GM18511 (cell line): ENCODE measurements at regions not wholly inside any gene's neighbourhood (a gene's known extent, or its start where the extent isn't known, plus 50 kb on each side); places are given as distances from the start of the nearest gene placed in this dataset.

Experiments used
- ATAC-seq: cut with Tn5 transposase; IDR thresholded peaks from one replicate; pipeline ENCODE4 v1.9.1; 2021; ENCODE audit warnings: mild to moderate bottlenecking, moderate library complexity; ENCODE audit not compliant: unreplicated experiment

DNA sequence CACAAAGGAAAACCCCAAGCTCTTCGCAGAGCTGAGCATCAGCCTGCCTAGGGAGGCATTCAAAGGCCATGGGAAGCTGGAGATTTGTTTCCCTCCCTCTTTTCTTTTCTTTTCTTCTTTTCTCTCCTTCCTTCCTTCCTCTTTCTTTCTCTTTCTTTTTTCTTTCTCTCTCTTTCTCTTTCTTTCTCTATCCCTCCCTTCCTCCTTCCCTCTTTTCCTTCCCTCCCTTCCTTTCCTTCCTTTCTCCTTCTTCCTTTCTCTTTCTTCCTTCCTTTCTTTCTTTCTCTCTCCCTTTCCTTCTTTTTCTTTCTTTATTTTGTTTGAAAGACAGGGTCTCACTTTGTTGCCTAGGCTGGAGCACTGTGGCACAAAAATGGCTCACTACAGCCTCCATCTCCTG, 168.4 kb upstream of the ARL4C start:
- no peak for ATAC-seq

DNA sequence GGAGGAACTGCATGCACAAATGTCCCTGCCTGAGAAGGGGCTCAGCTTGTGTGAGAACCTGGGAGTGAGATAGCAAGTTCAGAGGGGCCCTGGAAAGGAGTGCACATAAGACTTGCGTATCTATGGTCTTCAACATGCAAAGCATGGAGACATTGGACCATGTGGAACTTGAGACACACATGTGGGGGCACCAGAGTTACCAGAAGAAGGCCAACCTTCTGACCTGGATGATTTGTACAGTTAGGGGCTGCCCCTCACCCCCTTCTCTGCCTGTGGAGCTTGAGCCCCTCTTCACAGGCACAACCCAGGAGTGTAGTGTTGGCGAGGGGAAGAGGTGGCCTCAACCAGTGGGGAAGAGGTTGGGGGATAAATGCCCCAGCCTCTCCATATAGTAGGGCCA, 165.0 kb upstream of the ARL4C start:
- ATAC-seq: no peak

DNA sequence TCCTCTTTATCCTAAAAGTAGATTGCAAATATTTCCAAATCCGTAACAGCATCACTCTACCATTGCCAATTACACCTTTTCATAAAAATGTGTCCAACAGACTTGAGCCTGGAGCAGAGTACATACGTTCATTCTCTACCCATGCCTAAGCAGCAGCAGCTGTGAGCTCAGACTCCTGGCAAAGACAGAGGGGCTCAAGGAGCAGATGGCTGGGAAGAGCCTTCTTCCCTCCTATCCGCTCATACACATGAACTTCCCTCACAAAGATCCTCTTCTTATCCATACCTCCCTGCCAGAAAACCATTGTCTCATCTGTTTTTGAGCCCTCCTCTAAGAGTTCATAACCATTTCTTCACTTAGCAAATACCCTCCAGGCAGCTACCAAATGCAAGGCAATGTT, 164.3 kb upstream of the ARL4C start:
- no peak for ATAC-seq

DNA sequence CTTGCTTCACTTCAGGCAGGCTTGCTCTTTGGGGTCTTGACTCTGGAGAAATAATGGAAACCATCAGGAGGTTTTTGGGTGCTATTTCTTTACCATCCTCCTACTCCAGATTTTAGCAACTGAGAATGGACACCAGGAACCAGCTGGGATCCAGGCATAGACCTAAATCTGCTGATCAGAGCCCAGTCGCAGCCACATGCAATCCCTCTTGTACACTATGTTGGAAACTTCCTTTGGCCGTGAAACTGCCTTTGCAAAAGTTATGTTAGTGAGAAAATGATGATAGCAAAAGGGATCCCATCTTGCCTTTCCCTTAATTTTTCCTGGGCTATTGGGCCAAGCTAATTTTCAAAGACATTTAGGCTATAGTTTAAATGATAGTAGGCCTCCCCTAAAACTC, 158.8 kb upstream of the ARL4C start:
- ATAC-seq: no peak

DNA sequence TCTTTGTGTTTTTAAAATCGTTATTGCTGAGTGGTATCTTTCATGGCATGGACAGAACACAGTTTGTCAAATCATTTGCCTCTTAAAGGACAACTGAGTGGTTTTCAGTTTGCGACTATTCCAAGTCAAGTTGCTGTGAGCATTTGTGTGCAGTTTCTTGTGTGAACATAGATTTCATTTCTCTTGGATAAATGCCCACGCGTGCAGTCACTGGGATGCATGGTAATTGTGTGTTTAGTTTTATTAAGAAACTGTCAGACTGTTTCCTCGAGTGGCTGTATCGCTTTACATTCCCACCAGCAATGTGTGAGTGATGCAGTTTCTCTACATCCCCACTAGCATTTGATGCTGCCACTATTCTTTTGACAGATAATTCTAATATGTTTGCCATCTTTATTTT, 154.0 kb upstream of the ARL4C start:
- ATAC-seq: no peak

DNA sequence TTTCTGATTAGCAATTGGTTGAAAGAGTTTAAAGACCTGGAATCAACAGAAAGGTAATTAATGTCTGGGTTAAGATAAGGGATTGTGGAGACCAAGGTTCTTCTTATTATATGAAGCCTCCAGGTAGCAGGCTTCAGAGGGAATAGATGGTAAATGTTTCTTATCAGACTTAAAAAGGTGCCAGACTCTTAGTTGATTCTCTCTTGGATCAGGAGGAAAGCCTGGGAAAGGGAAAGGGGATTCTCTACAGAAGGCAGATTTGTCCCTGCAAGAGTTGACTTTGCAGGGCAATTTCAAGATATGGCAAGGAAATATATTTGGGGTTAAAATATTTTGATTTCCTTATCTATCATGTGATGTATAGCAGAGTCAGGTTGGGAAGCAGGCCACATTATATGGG, 153.1 kb upstream of the ARL4C start:
- ATAC-seq: no peak

DNA sequence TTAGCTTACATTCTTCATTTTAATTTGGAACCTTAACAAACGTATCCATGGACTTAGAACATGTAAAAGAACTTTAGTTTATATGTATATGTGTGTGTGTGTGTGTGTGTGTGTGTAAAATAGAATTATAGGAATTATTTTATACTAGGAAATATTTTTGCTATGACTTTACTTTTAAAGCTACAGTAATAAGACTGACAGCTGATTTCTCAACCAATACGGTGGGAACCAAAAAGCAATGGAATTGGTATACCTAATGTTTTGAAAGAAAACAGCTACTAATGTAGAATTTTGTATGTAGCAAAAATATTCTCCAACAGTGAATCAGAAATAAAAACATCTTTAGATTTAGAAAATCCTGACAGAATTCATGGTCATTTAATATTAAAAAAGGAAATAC, 146.5 kb upstream of the ARL4C start:
- ATAC-seq: no peak

DNA sequence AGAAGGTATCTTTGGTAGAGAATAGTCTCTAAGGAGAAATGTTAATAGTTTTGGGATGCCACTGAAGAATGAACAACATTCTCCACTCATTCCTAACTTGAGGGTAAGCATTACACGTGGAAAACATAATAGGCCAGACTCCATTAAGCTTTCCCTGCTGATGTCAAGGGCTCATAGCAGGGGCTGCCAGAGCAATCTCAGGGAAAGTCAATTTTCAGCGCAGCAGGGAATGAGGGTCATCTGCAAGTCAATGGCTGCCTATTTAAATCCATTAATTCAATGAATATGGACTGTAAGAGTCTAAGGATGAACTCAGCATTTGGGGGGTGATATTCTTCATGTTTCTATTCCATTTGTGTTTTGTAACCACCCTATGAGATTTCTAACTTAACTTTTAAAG, 144.2 kb upstream of the ARL4C start:
- ATAC-seq: no peak

DNA sequence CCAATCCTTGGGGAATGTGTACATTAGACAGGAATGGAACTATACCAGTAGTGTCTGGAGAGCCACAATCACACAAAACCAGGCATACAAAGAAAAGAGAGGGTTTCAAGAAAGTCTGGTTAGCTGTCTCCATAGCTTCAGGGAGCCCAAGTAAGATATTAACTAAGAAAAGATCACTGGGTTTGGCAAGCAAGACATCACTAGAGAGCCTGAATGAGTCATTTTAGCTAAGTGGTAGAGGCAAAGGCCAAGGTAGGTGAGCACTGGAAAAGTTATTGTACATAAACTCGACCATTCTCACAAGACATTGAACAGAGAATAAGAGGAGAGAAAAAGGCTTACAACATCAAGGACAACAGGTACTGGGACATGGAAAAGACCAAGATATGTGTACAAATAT, 143.8 kb upstream of the ARL4C start:
- no peak for ATAC-seq

DNA sequence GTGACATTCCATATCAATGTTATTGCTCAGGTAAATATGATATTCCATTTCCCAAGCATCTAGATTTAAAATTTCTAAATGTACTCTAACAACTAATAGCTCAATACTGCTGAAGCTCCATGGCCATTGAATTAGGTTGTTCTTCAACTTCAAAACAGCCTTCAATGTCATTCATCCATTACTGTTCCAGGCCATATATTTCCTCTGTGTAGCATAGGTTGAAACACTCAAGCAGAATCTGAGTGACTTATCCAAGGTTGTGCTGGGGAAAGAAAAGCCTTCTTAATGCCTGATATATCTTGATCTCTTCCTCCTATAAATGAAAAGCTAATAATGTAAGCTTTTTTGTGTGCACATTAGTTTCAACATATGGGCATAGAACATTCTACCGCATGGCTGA, 142.1 kb upstream of the ARL4C start:
- no peak for ATAC-seq

DNA sequence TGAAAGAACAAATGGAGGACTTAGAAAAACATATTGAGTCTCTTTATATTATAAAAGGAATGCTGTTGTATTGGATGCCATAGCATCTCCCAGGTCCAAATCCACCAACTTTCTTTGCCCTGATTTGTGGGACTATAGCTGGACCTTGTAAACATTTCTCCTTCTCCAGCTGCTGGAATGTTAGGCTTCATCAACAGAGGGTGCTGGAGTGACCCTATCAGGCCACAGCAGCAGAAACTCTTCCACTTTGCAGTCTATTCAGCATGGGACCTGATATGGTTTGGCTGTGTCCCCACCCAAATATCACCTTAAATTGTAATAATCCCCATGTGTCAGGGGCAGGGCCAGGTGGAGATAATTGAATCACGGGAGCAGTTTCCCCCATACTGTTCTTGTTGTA, 138.4 kb upstream of the ARL4C start:
- no peak for ATAC-seq

DNA sequence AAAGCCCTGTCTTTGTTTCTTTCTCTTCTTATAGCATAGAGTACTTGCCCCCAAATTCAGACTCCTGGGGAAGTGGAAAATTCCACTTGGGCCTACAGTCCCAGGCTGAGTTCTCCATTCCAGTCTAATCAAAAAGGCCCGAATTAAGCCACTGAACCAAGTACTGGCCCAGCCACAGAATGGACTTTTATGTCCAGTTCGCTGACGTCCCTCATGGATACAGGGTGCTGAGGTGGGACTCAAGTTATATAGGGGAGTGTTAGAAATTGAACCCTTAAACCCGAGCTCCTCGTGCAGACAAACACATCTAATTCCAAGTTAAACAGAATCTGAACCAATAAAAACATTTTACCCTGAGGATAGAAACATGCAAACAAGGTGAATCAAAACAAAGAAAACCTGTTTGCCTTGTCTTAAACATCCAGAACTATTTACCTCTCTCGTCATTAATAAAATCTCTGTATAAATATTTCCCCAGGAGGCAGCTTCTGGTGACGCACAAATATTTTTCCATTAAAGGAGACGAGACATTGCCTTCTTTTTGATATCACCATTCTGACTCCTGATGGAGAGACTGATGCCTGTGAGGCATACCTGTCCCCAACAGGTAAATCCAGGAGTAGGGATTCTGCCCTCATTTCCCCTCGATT, 136.8 kb upstream of the ARL4C start:
- no peak for ATAC-seq

DNA sequence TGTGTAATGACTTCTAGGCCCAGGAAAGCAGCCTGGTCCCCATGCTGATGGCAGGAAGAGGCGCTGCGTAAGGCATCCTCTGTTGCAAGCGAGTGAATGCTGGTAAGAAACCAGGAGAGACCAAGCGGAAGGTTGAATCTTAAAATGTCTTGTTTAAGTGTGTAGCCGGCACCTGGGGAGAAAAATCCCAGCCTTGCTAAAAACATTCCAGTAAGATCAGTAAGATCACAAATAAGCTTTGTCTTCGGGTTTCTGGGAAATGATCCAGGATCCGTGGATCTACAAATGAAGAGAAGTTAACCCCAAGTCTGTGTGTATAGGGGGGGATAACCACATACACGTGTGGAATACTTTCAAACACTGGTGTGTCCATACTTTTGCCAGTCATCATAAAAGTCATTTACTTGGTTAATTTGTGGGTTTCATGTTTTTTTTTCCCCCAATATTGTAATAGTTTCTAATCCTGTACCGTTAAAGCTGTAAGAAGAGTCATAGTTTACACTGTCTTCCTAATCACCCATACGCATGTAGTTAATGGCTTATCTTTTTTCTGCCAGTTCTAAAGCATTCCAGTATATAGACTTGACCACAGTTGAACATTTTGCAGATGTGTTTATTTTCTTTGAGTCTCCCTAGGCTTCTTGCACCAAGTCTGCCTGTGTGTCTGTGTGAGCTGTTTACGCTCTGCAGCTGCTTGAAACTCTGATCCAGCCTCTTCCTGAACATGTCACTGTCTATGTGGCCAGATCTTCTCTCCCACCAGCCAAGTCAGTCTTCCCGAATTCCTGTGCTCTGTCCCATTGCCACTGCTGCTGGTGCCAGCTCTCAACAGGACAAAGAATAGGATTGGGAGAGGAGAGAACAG, 135.9 kb upstream of the ARL4C start:
- no peak for ATAC-seq

DNA sequence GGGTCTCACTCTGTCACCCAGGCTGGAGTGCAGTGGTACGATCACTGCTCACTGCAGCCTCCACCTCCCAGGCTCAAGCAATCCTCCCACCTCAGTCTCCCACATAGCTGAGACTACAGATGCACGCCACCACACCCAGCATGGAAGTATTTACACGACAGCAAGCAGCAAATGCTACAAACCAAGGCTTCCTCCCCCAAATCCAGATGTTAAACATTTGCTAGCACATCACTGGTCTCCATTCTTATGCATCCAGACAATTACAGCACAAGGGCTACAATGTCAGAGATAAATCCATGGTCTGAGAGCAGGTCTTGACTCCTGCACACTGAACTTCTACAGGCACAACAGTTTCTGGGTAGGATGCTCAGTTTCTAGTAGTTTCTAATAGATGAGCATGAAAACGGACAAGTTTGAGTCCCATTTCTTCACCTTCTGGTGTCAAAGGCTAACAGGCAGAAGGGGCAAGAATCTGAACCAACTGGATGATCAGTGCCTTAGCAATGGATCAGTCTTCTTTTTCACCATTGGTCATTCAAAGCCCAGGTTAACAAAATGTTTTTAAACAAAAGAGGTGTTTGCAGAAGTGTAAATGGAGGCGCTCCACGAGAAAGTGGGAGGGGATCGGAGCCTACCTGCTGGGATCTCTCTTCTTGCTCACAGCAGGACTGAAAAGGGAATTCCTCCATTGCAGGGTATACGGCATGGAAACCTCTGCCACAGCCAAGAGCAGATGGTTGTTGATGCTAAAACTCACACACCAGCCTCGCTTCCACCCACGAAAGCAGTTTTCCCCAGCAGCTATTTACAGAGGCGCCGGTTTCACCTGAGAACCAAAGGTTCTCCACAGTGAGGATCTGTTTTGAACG, 135.0 kb upstream of the ARL4C start:
- no peak for ATAC-seq

DNA sequence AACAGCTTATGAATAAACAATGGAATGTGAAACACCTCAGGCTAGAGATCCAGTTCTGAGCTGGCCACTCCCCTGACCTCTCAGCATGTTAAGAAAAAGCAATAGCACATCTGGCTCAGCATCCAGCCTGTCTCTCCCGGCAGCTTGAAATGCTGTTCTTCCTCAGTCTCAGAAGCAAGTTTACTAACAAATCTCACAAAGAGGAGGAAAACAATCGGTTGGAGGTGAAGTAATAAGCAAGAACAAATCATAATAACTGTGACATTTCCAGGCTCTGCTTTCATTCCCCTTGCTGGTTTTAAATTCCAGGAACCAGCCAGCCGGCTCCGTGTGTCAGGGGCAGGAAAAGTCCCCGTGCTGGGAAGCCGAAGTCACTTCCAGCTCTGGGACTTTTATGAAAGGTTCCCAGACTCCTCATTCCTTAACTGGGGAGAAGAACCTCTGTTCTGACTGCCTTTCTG, 133.9 kb upstream of the ARL4C start:
- ATAC-seq: no peak

DNA sequence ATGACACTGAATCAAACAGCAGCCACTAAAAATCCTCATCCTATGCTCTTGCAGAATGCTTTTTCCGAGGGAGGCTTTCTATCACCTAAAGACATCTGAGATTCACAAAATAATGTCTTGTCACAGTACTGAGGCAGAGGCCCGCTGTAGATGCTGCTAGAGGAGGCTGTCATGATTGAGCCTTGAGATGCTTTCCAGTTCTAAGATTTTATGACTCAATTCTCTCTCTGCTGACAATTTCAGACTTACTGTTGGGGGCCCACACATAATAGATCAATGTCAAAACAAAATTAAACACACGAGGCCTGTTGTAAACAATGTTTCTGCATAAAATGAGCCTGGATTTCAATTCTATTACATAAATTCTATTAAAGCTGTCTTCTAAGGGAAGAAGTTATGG, 132.7 kb upstream of the ARL4C start:
- ATAC-seq: no peak

DNA sequence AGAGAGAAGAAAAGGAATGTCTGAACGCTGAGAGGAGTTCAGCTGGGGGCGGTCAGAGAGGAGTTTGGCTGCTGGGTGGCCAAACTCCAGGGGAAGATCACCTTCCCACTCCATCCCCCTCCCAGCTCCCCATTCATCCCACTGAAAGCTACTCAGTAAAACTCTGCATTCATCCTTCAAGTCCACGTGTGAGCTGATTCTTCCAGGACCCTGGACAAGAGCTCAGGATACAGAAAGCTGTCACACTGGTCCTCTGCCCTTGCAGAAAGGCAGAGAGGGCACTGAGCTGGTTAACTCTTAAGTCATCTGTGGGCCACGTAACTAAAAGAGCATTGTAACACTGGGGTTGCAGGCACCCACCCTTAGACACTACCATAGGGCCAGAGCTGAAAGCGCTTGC, 132.1 kb upstream of the ARL4C start:
- ATAC-seq: no peak

DNA sequence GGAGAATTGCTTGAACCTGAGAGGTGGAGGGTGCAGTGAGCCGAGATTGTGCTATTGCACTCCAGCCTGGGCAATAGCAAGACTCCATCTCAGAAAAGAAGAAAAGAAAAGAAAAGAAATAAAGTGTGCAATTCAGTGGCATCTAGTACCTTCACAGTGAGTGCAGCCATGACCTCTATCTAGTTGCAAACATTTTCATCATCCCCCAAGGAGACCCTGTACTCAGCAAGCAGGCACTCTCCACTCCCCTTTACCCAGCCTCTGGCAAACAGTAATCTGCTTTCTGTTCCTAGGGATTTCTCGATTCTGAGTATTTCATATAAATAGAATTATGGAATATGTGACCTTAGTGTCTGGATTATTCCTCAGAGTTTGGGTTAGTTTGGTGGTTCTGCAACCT, 130.4 kb upstream of the ARL4C start:
- no peak for ATAC-seq

DNA sequence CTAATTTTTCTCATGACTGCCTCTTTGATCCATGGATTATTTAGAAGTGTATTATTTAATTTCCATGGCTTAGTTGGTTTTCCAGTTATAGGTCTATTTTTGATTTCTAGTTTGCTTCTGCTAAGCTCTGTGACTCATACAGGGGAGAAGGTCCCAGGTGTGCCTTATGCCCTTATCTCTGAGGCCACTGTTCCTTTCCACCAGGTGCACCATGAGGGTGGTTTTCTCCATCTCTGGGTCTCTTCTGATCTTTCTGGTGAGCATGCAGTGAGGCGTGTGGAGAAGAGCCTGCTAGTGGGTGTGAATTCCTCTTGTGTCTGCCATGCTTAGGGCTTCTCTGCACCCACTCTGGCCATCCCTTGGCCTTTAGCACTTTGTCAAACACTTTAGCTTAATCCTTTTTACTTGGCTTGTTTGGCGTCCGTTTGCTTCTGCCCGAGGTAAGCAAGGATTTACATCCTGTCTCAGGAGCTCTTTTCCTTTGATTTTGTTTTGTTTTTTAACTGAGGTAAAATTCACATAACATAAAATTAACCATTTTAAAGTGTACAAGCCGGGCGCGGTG, 129.8 kb upstream of the ARL4C start:
- no peak for ATAC-seq

DNA sequence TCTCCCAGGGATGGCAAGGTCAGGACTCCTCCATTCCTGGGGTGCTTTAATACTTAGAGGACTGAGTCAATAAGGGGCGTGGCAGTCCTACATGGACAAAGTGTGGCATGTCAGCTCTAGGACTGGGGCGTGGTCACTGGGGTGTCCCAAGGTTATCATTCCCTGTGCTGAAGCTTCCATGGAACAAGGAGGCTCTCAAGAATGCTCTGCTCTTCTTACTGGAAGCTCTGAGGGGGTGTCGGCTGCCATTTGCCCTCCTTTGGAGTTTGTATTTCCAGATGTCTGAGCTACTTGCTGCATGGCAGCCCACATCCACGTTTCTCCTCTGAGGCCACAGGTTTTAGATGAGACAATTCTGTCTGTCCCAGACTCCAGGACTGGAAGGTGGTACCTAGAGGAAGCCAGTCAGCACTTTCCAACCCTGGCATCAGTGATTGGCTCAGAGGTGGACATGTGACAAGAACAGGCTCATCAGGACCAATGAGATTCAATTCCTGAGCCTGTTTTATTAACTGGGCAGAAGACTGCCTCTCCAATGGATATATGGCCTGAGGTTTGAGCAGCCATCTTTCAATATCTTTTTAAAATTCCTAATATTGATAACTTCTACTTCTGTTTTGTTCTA, 128.9 kb upstream of the ARL4C start:
- ATAC-seq: no peak

DNA sequence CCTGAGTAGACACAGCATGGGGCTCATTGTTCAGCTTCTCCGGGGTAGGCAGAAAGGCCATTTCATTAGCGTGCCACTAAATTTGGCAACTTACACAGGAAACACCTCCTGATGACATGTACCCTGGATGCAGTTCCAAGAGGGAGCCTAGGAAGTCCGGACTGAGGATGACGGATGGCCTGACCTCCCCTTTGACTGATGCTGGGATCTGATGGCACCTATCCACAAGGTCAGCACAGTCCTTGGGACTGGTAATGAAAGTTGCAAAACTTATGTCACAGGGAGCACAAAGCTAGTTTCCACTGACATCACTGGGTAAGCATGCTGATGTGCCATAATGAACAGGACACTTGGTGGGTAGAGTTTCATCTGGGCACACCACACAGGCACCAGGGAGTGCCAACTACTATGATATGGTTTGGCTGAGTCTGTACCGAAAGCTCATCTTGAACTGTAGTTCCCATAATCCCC, 126.7 kb upstream of the ARL4C start:
- ATAC-seq: no peak
